SH-SY5Y (cell line): ENCODE measurements at regions not wholly inside any gene's neighbourhood (a gene's known extent, or its start where the extent isn't known, plus 50 kb on each side); places are given as distances from the start of the nearest gene placed in this dataset.

Experiments
- GATA2 ChIP-seq: IDR thresholded peaks from 2 replicates; pipeline ENCODE4 v1.6.1; 2011; ENCODE audit warnings: mild to moderate bottlenecking, low read depth, low read length
- GATA3 ChIP-seq: IDR thresholded peaks from 2 replicates; pipeline ENCODE4 v1.6.1; 2011; ENCODE audit warnings: low read depth, mild to moderate bottlenecking, low read length, moderate library complexity

GRCh38 chr21:28269173-28269572 is 723.5 kb downstream of the LTN1 start:
- TF ChIP-seq GATA2, result peak; percentile 82
- peak; percentile 97 for TF ChIP-seq GATA3
